HG03457 (cell line): ENCODE measurements at regions not wholly inside any gene's neighbourhood (a gene's known extent, or its start where the extent isn't known, plus 50 kb on each side); places are given as distances from the start of the nearest gene placed in this dataset.
"Not testable (repeated sequence)": the region's sequence is repeated elsewhere in the genome, so short reads cannot be mapped to it uniquely, and the experiment has no call there.

Source experiments
- ATAC-seq: cut with Tn5 transposase; IDR thresholded peaks from one replicate; pipeline ENCODE4 v1.9.1; 2021; ENCODE audit warnings: moderate number of reproducible peaks; ENCODE audit not compliant: unreplicated experiment

DNA sequence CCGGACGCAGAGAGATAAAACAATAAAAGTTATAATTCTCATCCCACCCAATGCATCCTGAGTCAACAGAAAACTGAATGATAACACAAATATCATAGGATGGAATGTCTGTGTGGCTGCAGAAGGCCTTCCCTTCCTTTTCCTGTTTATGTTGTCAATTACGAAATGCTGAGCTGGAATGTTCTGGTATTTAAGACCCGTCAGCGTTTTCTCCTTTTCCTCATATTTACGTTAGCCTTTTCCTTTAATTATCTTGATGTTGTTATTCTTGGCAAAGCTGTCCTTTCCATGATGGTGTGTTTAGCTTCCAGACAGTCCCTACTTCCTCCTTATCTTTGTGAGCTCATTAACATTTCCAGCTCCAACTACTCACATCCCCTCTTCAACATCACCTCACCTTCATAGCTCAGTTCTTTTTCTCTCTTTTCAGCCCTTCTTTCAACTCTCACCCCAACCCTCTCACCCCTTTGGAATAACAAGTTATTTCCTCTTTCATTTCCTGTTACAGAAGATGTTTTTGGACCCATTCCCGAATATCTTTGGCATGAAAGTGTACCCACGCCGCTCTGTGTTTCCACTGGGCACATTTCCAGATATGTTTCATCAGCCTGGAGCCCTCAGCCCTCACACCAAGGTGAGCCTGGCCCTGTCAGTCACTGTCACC, 221.6 kb downstream of the NR2F1-AS1 start:
- ATAC-seq = no peak

DNA sequence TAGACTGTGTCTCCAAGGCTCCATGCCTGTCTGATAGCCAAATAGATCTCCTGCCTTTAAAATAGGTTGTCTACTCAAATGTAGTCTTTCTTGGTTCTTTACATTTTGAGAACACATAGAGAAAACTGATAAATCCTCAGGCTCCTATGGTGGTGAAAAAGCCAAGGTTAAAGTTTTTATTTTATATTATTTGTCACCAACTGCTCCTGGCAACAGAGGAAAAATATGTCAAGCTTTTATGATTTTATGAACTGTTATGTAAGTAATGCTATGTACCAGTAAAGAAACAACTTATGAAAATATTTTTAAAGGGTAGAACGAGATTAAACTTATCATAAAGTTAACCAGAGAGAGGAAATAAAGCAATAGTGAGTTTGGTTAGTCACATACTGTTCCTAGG, 222.8 kb downstream of the NR2F1-AS1 start:
- ATAC-seq = no peak

DNA sequence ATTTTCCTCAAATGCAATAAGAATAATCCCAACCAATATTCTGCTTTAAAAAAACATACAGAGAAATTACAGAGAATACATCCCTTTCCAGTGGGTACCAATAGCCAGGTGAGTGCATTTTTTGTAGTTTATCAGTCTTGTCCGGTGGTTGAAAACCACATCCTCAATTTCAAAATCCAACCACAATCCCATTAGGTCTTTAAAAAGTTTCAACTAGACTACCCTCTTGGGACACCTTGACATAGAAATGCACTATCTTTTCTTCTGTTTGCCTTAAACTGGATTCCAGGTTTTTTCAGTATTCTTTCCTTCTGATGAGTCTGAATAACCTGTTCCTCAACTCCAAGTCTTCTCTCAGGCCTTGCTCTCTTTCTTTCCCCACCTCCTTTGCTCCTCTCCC, 223.3 kb downstream of the NR2F1-AS1 start:
- ATAC-seq = no peak

DNA sequence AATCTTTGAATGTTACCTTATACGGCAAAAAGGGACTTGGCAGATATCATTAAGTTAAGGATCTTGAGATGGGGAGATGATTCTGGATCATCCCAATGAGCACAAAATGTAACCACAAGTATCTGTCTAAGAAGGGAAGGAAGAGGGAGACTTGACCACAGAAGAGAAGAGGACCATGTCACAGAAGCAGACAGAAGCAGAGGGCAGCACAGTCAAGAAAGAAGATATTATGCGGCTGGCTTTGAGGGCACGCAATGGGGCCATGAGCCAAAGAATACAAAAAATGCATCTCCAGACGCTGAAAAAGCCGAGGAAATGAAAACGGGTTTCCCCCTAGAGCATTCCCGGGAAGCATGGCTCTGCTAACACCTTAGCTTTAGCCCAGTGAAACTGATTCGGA, 225.3 kb downstream of the NR2F1-AS1 start:
- no peak for ATAC-seq

DNA sequence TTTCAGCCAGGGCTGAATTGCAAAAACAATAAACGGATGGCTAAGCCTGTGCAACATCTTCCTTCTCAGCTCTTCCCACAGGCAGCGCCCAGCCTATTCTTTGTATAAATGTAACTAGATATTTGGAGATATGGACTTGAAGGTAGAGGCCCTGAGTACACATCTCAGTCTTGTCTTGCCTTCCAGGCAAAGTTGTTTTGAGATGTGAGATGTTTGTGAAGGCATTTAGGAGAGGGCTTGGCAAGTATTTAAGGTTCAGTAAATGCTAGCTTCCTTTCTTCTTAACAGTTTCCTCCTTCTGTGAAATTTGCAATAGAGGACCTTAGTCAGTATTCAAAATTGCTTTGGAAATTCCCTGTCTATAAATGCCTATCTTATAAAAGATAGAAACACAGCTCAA, 228.8 kb downstream of the NR2F1-AS1 start:
- no peak for ATAC-seq

DNA sequence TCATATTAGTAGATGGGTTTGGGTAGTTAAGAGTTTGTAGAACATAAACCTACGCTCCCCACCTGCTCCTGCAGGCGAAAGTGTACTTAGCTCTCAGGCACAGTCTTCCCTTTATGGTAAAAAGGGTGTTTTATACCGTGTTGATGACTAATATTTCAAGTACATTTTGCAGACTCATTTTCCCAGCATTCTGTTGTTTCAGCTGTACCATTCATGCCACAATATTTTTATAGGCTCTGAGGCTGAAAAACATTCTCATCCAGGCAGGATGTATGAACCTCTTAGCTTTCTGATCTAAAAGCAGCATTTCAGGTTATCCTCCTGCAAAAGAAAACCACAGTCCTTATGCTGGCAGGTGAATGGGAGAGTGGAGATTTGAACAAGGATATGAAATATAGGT, 231.4 kb downstream of the NR2F1-AS1 start:
- no peak for ATAC-seq

DNA sequence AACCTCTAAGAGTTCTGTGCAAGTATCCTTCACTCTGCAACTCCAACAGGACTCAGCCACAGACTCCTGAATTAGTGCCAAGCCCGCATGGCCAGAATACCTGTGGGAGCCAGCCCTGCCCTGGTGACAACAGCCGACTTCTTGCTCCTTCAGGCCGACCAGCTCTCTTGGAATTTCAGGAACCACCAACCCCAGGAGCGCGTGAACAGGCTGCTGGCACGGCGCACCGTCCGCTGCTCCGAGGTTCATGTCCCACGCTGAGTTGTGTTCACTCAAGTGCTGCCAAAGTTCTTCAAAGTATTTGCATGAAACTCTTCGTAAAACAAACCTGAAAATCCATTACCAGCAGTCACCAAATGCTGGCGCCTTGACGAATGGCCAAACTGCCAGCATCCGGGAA, 232.8 kb downstream of the NR2F1-AS1 start:
- no peak for ATAC-seq

DNA sequence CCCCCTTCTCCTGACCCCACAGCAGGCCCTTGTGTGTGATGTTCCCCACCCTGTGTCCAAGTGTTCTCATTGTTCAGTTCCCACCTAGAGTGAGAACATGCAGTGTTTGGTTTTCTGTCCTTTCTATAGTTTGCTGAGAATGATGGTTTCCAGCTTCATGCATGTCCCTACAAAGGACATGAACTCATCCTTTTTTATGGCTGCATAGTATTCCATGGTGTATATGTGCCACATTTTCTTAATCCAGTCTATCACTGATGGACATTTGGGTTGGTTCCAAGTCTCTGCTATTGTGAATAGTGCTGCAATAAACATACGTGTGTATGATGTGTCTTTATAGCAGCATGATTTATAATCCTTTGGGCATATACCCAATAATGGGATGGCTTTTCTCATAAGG, 234.2 kb downstream of the NR2F1-AS1 start:
- not testable (repeated sequence) for ATAC-seq

DNA sequence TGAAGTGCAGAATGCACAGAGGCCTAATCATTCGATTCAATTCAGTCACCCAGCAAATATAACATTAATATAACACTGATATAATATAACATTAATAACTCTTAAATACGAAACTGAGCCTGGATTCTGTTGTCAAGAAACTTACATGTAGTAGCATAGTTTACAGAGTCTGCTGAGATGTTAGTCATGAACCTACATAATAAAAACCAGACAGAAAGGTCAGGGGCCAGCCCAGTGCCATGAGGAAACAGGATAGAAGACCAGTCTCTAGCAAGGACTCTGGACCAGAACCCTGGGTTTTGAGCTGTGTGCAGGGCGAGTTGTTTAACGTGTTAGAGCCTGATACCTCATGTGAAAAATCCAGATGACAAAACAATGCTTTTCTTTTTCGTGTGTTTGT, 234.7 kb downstream of the NR2F1-AS1 start:
- no peak for ATAC-seq

DNA sequence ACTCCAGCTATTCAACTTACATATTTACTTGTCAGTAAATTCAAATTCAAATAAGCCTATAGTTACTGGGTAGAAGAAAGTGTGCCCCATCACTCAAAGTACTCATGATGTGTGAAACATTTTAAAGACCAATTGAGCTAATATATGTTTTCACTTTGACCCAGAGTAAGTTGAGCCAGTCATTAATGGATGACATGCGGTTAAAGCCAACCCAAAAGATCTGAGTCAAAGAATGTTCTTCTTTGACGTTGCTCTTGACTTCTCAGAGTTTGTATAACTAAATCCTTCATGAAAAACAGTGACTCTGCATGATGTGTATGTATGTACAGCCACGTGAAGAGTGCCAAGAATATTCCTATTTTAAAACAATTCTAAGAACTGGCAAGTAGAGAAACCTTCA, 237.4 kb downstream of the NR2F1-AS1 start:
- no peak for ATAC-seq

DNA sequence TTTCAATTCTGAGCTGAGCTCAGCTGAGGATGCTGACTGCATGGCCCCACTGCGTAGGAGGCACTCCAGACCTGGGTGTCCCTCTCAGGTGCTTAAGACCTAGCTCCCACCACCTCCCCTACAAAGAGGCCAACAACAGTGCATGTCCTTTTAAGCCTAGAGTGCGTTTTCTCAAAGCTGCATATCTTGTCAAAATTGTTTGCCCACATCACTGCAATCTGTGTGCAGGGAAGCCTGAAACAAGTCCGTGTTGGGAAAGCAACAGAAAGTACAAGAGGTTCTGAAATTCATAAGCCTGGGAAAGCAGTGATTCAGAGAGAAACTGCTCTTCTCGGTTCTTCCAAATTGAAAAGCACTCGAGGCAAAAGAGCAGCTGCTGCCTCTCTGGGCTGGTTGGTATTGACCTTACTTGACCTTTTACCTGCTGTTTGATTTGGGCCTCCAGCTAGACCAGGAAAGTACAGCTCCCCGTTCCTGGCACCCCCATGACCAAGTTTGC, 238.4 kb downstream of the NR2F1-AS1 start:
- no peak for ATAC-seq

DNA sequence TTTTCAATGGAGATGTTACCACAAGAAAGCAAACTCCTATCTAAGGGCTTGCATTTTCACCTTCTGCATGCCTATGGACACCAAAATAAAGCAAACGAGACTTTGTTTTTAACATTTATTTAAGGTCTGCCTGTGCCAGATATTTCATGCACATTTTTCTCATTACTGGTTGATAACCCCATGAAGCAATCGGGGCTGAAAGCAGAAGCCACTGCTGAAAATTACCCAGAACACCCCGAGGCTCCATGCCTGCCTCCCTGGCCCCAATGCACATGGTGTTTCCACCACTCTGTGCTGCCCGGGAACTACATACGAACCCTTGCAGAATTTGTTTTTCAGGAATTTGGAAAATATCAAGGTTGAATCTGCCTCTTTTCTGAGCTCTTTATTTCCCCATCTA, 240.1 kb downstream of the NR2F1-AS1 start:
- no peak for ATAC-seq

DNA sequence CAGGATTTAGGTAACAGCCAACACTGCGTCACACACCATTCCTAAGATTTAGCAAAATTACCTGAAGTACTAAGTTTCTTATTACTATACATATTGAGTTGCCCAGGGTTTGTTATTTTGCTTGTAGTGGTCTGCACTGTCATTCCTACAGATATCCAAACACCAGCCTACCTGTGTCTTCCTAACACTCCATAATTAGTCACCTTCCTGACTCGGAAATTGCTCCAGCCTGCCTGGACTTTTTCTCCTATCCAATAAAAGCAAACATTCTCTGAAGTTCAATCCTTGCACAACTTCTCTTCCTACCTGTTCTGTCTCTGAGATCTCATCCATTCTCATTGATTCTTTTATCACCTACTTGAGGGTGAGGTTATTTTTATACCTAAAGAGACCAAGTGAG, 243.9 kb downstream of the NR2F1-AS1 start:
- ATAC-seq = no peak

DNA sequence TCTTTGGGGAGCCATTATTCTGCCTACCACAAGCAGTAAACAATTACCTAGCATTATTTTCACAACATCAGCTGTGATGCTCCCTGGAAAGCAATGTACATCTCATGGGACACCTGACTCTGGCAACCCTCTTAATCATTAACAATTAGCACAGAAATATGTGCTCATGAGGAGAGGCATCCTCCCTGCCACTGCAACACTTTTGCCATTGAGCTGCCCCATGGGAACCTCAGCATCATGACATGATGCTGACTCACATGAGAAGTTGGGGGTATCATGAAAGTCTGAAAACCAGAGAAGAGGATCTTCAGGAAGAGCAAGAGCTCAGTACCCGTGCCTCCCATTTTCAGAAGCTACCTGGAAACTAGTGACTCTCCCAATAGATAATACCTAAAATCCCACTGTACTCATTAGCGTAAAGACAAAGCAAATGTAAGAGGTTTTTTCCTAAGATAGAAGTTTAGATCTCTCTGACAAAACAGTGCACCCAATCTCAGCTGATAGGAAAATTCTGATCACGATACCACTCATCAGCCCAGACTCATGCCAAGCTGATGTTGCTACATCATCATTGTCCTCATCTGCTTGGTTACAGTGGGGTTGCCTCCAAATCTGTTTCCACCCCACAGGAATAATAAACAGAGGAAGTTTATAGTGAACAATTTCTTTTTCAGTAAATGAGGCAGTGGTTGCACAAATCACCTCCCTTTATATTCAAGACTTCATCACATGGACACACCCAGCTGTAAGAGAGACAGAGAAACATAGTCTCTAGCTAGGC, 244.5 kb downstream of the NR2F1-AS1 start:
- ATAC-seq = no peak

DNA sequence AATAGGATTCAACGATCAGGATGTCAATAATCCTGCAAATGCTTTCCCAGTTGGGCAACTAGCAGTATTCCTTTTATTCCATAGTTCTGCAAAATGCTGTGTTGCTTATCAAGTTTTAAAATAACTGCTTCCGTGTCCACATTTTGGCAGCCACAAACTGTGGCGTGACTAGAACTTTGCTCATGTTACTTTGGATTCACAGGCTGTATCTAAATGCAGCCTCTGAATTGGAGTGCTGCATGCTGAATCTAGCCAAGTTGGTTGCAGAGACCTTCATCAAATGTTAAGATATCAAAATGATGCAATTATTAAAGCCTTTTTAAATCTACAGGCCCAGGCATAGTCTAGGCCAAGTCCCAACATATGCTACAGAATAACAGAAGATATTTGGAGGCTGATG, 249.2 kb downstream of the NR2F1-AS1 start:
- ATAC-seq = no peak

DNA sequence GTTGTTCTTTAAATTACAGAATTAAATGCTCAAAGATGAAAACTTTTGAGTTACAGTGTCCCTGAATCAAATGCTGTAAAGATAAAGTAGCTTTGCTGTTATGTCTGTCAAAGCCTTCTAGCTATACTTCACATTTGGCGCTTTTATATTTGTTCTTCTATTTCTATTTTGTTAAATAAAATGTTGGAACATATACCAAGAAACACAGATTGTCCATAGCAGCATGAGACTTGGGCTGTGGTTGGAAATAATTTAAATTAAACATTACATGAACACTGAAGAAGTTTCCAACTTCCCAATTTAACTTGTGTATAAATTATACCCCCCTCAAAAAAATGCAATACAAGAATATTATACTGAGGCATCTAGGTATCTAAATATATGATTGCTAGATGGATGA, 249.8 kb downstream of the NR2F1-AS1 start:
- ATAC-seq = no peak

DNA sequence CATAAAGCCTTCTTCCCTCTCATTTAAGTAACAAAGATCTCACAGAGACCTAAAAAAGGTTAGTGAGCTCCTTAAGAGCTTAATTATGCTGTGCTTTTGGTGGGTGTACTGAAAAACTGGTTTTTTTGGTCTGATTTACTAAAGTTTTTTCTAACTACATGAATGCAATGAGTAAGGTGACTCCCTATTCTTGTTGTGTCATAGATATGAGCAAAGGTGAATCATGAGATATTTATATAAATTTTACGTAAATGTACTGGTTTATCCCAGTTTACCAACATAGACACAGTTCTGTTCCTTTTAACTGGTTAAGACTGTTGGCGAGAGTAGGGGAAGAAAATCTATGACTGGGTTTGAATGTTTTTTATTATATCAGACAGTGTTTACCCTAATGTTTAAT, 250.5 kb downstream of the NR2F1-AS1 start:
- no peak for ATAC-seq

DNA sequence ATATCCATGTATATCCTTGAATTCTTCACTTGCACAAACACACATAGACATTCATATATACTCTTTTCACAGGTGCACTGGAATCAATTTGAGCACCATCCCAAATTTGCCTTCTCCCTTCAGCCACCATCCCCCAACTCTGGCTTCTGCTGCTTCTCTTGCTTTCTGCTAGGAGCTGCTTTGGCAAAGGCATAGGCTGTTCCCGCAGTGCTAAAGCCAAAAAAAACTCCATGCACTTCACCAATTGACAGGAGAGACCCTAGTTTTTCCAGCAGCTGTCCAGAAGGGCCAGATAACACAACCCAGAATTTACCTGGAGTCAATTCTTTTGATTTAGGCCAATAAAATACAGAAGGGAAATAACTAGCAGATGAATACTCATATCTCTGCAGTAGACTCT, 251.3 kb downstream of the NR2F1-AS1 start:
- no peak for ATAC-seq

DNA sequence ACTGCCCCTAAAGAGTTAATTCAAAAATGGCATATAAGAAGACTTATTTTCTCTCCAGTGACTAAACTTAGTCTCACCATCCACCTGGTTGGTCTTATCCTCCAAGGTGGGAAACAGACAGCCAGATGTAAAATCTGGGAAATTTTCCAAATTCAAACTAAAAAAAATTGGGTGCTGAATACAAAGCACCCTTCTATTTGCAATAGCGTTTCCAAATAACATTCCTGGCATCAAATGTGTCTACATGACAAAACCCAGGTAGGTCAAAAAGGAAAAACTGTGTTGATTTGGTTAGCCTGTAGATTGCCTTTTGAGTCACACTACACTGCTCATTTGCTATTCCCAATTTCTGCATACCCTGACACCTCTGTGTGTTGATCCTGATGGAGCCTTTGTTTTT, 252.2 kb downstream of the NR2F1-AS1 start:
- no peak for ATAC-seq

DNA sequence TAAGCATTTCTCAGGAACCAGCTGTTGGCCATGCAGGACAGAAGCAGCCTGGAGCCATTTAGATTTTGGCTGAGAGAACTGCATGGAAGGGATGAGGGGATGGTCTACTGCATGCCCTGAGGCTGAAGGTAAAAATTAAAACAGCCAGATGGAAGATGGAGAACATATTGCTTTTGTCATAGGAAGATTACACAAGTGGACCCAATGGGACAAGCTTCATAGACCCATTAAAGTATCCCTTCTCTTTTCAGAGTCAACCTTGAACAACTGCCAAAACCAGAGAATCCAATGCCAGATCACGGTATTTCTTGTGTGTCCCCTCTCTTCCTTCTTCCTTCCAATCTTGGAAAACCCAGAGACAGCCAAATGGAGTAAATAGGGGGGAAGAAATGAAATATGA, 253.4 kb downstream of the NR2F1-AS1 start:
- no peak for ATAC-seq

DNA sequence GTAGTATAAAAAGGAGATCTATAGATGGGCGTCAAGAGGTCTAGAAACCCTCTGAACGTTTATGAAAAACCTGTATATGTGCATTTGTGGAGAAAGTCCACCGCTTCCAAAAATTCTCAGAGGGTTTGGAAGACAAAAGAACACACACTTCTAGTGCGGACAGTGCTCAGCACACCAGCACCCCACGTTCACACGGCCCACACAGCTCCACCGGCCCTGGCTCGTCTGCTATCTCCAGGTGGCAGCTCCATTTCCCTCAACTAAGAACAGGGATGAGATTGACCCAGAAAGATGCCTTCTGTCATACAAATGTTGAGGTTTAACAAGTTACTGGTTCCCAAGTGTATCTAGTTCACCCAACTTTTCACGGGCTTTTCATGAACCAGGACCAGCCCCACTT, 255.1 kb downstream of the NR2F1-AS1 start:
- no peak for ATAC-seq
